ENCODE measurements at regions not wholly inside any gene's neighbourhood (a gene's known extent, or its start where the extent isn't known, plus 50 kb on each side); places are given as distances from the start of the nearest gene placed in this dataset.

DNA sequence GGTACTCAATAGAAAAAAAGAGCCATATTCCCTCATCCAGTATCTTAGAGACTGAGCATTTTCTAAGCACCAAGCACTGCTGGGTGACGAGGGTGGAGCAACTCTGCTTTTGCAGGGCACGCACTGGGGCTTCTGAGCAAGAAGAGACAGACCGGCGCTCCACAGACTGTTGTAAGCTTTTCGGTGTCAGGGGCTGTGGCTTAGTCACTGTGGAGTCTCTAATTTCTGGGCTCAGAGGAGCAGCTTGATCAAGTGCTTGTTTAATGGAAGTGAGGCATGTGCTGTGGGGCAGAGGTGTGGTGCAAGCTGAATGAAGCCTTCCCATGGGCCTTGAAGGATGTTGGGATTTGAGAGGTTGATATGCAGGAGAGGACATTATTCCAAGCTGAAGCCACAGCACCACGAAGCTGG lies 227.1 kb downstream of the MYCN start:
- no peak overlapping the region for H3K27ac ChIP-seq (ENCODE audit: low read depth, low read length)
- WGBS, 3 donors = 87 to 94% (median 91%) methylated on average over 6 of the region's 6 CpGs

GRCh38 chr2:16166327-16166981 lies 226.1 kb downstream of the MYCN start:
- WGBS, 3 donors = 36 to 61% (median 61%) methylated on average over 21 of the region's 21 CpGs
- H3K27ac ChIP-seq (ENCODE audit: low read depth, low read length) = no peak overlapping the region

DNA sequence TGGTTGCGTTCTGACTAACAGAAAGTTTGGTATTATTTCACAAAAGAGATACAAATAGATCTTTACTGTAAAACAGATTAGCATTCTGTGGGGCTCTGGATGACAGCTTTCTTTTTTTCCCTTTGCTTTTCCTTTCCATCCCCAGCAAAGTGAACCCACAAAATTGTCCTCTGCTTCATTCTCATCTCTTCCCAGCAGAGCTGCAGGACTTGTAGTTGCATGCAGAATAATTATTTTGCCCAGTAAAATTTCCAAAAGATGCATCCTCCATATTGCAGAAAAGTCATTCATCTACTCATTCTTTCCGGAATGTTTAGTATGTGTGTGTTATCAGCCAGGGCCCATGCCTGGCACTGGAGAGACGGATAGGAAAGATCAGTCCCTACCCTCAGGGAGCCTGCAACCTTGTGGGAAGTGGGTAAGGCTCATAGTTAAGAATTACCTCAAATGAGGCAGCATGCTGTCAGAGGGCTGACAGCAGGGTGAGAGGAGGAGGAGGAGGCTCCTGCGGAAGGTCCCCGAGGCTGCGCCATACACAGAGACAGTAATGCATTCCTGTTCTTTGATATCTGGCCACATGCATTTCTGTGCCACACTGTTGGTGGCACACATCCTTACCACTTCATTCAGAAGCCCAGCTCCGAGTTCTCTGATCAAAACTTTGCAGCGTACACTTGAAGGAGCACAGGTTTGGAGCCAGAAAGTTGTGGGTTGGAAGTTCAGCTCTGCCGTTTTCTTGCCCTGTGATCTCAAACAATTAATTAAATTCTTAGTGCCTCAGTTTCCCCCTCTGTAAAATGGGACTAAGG lies 225.4 kb downstream of the MYCN start:
- H3K27ac ChIP-seq (ENCODE audit: low read depth, low read length) = no peak overlapping the region
- 83 to 88% (median 83%) methylated on average over 9 of the region's 9 CpGs for WGBS, 3 donors

- H3K27ac ChIP-seq (ENCODE audit: low read depth, low read length) = no peak overlapping the region
- WGBS, 3 donors = 75 to 90% (median 80%) methylated on average over 4 of the region's 4 CpGs
Observed at GRCh38 chr2:16162491-16163040, 222.2 kb downstream of the MYCN start.

DNA sequence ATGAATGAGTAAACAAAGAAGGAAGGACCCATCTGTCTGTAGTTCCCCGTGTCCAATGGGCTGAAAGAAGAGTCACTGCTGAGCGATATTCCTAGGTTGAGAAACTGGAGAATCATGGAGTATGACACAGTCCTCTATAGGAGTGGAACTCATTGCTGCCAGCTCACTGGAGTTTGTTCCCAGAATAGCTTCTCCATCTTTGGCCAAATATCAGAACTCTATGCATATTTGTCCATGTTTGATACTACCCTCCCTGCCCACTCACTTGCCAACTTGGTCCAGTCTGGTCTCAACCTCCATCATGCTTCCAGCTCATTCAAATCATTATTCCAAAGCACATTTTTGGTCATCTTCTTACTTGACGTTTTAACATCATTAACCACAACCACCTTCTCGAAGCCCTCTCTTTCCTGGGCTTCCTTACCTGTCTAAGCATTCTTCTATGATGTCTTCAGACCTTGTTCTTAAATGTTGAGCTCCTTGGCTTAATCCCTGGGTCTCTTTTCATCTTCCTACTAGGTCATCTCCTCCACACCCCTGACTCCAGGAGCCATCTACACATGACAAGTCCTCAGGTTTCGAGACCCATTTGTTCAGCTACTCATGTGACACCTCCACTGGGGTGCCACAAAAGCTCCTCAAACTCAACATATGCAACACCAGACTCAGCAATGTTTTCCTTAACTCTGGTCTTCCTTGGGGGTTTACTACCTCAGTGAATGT lies 221.6 kb downstream of the MYCN start:
- no peak overlapping the region for H3K27ac ChIP-seq (ENCODE audit: low read depth, low read length)
- 84 to 90% (median 89%) methylated on average over 5 of the region's 5 CpGs for WGBS, 3 donors

- 37 to 43% (median 43%) methylated on average over 2 of the region's 2 CpGs for WGBS, 3 donors
- no peak overlapping the region for H3K27ac ChIP-seq (ENCODE audit: low read depth, low read length)
Observed at GRCh38 chr2:16161085-16161565, 220.8 kb downstream of the MYCN start.

DNA sequence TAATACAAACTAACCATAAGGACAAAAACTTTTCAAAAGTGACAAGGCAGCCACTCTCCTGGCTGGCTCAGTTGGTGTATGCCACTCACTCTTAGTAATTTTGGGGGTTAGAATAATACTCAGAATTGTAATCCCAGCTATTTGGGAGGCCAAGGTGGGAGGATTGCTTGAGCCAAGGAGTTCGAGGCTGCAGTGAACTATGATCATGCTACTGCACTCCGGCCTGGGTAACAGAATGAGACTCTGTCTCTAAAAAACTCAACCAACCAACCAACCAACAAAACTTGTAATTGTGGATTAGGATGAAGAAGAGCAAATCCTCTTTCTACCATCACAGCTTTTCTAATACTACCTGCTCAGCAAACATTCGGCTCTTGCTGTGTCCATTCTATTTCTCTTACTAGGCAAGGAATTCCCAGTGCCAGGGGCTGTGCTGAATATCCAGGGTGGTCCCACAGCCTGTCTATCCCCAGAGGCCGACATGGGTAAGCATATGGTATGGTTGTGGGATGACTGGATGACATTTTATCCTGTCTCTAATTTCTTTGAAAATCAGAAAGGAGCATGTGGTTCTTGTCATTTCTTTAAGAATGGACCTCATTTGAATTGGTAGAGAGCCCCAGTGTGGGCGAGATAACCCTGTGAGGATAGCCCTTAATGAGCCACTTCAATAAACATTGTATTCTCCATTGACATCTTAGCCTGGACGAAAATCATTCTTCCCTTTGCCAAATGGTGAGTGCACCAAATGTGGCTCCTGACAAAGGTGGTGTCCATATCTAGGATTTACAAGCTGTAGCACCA lies 220.1 kb downstream of the MYCN start:
- H3K27ac ChIP-seq (ENCODE audit: low read depth, low read length) = no peak overlapping the region
- 77 to 91% (median 83%) methylated on average over 6 of the region's 6 CpGs for whole genome bisulfite sequencing, 3 donors

DNA sequence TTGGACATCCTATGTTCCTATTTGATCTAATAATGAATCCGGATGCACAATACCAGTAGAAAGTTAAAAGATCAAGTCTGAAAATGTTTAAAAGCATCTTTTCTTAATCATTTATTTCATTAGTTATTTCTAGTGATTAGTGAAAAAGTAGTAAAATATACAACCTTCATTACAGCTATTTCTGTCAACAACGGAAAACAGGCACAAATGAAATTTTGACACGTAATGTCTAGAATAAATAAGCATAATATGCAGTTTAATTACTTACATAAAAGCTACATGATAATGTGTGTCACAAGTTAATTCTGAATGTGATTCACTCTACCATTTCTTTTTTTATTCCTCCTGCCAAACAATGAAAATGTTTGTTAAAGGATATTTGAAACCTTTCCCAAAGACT lies 216.1 kb downstream of the MYCN start:
- 87 to 93% (median 91%) methylated on average over 3 of the region's 3 CpGs for WGBS, 3 donors
- no peak overlapping the region for H3K27ac ChIP-seq (ENCODE audit: low read depth, low read length)

GRCh38 chr2:16155766-16156165 lies 215.4 kb downstream of the MYCN start:
- no peak overlapping the region for H3K27ac ChIP-seq (ENCODE audit: low read depth, low read length)
- WGBS, 3 donors = 23 to 53% (median 24%) methylated on average over 6 of the region's 6 CpGs

- WGBS, 3 donors = 48 to 70% (median 56%) methylated on average over 5 of the region's 5 CpGs
- no peak overlapping the region for H3K27ac ChIP-seq (ENCODE audit: low read depth, low read length)
Observed at GRCh38 chr2:16155366-16155765, 215.0 kb downstream of the MYCN start.

- no peak overlapping the region for H3K27ac ChIP-seq (ENCODE audit: low read depth, low read length)
- 85 to 89% (median 85%) methylated on average over 4 of the region's 4 CpGs for WGBS, 3 donors
Observed at GRCh38 chr2:16154501-16155280, 214.3 kb downstream of the MYCN start.

GRCh38 chr2:16154061-16154460 lies 213.7 kb downstream of the MYCN start:
- WGBS, 3 donors = 89 to 93% (median 92%) methylated on average over 4 of the region's 4 CpGs
- H3K27ac ChIP-seq (ENCODE audit: low read depth, low read length) = no peak overlapping the region

- no peak overlapping the region for H3K27ac ChIP-seq (ENCODE audit: low read depth, low read length)
Observed at GRCh38 chr2:16153754-16154035, 213.3 kb downstream of the MYCN start.

GRCh38 chr2:16152928-16153753 lies 212.8 kb downstream of the MYCN start:
- 74 to 87% (median 83%) methylated on average over 3 of the region's 3 CpGs for WGBS, 3 donors
- H3K27ac ChIP-seq (ENCODE audit: low read depth, low read length) = no peak overlapping the region

GRCh38 chr2:16152071-16152927 lies 211.9 kb downstream of the MYCN start:
- WGBS, 3 donors = 76 to 88% (median 84%) methylated on average over 5 of the region's 5 CpGs
- H3K27ac ChIP-seq (ENCODE audit: low read depth, low read length) = no peak overlapping the region

DNA sequence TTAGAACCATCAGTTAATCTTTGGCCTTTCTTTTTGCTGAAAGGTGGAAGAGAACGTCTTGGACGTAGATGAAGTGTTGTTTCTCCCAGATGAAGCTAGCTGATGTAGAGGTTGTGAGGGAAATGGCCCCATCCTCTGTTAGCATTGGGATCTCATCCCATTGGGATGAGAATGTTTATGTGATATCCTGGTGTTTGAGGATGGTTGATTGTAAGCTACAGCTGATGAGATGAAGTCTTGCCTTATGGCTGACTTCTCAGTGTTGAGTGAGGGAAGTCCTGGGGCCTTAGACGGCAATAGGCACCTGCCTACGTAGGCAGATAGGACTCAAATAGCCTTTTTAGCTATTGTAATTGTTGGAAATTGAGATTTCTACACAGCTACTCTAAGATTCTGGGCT lies 211.3 kb downstream of the MYCN start:
- H3K27ac ChIP-seq (ENCODE audit: low read depth, low read length) = no peak overlapping the region
- WGBS, 3 donors = 85 to 93% (median 86%) methylated on average over 4 of the region's 4 CpGs
